Retina (tissue), 1 donor: ENCODE measurements at regions not wholly inside any gene's neighbourhood (a gene's known extent, or its start where the extent isn't known, plus 50 kb on each side); places are given as distances from the start of the nearest gene placed in this dataset.
"Not testable (repeated sequence)": the region's sequence is repeated elsewhere in the genome, so short reads cannot be mapped to it uniquely, and the experiment has no call there.

Source experiments
- DNase-seq: peaks from one replicate; pipeline ENCODE4 v3.0.0-alpha.2; 2016

DNA sequence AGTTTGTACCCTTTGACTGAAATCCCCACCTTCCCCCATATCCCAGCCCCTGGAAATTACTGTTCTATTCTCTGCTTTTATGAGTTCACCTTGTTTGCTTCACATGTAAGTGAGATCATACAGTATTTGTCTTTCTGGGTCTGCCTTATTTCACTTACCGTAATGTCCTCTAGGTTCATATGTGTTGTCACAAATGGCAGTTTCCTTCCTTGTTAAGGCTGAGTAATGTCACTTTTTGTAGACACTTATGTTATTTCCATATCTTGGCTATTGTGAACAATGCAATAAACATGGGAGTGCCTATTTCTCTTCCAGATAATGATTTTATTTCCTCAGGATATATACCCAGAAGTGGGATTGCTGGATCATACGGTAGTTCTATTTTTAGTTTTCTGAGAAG, 272.3 kb downstream of the MRPS30 start:
- no peak for DNase-seq

- no peak for DNase-seq
These were observed 281.1 kb downstream of the MRPS30 start for GRCh38 chr5:45089870-45090269.

DNA sequence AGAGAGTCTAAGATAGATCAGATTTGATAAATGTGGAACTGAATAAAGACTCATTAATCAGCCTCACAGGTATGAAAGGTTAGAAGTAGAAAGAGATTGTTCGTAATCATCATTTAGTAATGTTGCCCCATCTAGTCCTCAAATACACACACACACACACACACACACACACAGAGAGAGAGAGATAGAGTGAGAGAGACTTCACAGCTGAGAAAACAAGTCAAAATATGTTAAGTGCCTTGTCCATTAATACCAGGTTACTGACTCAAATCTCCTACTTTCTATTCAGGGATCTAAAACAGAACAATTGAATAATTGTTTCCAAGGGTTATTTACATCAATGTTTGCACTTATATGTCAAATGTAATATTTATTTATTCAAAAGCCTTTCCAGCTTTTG, 284.6 kb downstream of the MRPS30 start:
- no peak for DNase-seq

- DNase-seq = no peak
These were observed 286.2 kb downstream of the MRPS30 start for GRCh38 chr5:45094876-45095440.

DNA sequence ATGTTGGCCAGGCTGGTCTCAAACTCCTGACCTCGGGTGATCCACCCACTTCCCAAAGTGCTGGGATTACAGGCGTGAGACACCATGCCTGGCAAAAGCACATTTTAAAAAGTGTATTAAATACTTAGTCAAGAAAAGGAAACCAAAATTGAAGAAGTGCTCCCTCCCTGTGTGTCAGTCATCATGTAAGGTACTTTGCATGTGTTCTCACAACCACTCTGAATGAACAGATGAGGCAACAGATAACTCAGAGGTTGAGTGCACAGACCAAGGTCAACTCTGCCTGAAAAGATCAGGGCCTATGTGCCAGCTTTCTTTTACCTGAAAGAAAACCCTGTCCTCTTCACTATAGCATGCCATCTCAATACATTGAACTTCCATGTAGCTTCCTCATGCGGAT, 289.7 kb downstream of the MRPS30 start:
- no peak for DNase-seq

- no peak for DNase-seq
These were observed 292.4 kb downstream of the MRPS30 start for GRCh38 chr5:45101146-45101545.

DNA sequence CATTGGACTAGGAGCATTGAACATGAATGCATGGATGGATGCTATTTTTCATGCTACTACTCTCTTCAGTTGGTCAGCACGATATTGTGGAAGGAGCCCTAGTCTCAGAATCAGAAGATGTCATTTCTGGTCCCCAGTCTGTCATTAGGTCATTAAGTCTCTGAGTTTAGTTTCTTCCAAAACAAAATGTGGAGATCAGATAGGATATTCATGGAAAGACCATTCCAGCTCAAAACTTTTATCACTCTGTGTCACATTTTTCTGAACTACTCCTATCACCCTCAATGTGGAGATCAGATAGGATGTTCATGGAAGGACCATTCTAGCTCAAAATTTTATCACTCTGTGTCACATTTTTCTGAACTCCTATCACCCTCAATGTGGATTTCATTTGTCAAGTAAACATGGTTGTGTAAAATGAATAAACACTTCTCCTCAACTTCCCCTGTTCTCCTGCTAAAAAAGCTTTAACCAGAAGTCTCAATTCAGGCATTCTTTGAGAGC, 296.8 kb downstream of the MRPS30 start:
- no peak for DNase-seq

DNA sequence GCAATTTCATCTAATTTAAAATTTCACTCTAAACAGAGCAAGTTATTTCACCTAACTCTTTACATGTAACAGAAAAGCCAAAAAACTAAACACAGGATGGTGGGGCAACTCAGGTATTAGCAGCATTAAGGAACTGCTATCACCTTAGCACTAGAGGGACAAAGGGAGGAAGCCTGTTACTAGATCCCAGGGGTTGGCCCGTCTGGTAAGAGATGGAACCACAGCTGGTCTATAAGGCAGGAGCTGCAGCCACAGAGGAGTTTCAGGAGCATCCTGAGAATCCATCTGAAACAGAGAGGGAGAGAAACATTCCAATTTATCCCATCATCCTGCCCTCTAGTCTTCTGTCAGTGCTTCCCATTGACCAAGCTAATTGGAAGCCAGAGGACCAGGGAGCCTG, 300.3 kb downstream of the MRPS30 start:
- DNase-seq = no peak

GRCh38 chr5:45109636-45110035, 300.9 kb downstream of the MRPS30 start:
- DNase-seq = no peak

DNA sequence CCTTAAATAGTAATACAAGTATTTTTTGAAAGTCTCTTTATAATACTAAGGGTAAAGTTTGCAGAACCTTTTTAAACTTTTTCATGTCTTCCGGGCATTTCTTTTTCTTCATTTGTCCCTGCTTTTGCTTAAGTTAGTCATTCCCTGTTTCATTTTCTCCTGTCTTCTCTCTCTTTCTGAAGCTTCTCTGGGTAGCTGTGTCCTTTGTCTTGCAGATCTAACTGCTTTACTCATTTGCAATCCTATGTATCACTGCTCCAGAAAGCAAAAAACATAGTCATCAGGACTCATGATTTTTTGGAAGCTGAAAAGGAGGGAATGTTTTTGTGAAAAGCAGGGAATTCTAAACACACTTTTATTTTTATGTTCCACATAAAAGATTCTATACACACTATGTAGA, 301.7 kb downstream of the MRPS30 start:
- no peak for DNase-seq

DNA sequence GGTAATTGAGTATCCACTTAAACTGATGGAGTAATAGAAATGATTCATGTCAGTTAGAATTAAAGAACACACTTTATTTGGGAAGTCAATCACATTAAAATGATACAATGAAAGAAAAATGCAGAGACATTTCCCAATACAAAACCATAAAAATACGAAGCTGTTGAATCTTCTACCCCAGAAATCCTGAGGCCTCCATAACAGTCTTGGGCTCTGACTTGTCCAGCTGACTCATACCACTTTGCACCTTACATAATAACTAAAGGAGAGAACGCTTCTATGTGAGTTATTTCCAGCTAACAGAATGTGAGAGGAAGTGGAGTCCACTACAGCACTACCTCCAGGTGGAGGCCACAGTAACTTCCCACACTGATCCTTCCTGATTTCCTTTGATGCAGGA, 305.0 kb downstream of the MRPS30 start:
- no peak for DNase-seq

DNA sequence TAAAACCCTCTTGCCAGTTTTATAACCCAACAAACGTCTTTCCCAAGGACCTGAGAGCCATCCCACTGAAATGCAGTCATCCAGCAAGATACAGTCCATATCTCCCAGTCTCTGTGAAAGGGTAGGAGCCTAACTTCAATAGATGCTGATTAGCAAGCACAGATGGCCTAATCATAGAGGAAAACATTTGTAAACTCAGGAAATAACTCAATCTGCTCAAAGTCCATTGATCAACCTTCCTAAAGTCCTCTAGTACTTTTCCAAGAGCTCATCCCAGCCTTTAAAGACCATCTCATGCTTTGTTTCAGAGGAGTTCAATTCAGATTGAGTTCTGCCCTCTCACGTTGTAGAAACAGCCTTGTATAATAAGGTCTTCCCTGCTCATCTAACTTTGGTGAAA, 324.2 kb downstream of the MRPS30 start:
- DNase-seq = no peak

- DNase-seq = no peak
These were observed 354.2 kb downstream of the MRPS30 start for GRCh38 chr5:45162974-45163373.

DNA sequence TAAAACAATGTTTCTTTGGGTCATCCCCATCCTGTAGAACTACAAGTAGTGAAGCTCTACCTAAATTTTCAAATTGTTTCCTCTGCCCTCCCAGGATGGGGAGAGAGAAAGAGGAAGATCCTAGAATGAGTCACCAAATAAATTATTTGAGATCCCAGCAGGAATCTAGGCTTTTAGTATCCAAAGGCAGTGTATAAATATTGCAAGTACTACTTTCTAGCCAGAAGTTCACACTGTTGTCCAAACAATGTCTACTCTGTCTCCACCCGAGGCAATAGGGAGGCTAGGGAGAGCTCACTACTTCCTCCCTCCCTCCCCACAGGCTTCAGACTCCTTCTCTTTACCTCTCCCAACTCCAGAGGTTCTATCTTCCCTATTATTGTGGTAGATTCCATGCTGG, 362.8 kb downstream of the MRPS30 start:
- DNase-seq = no peak

DNA sequence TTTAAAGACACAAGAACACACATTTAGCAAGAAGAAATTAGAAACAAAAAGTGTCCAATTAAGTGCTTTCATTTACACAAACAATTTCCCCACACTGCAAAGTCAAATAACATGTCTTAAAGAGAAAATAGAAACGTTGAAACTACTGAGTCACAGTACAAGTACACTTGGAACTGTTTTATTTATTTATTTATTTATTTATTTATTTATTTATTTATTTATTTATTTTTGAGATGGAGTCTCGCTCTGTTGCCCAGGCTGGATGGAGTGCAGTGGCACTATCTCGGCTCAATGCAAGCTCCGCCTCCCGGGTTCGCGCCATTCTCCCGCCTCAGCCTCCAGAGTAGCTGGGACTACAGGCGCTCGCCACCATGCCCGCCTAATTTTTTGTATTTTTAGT, 363.9 kb downstream of the MRPS30 start:
- not testable (repeated sequence) for DNase-seq

- DNase-seq = no peak
These were observed 370.9 kb downstream of the MRPS30 start for GRCh38 chr5:45179686-45180085.

GRCh38 chr5:45189042-45189441, 380.3 kb downstream of the MRPS30 start:
- no peak for DNase-seq

- DNase-seq = no peak
These were observed 380.7 kb downstream of the MRPS30 start for GRCh38 chr5:45189481-45189880.

- DNase-seq = no peak
These were observed 386.3 kb downstream of the MRPS30 start for GRCh38 chr5:45195026-45195425.
